Central memory CD8-positive, alpha-beta T cell (primary cell): ENCODE measurements at regions not wholly inside any gene's neighbourhood (a gene's known extent, or its start where the extent isn't known, plus 50 kb on each side); places are given as distances from the start of the nearest gene placed in this dataset.

Experiments
- ATAC-seq: fragments of 150-1000 bp; cut with Tn5 transposase; replicated peaks from 2 replicates; pipeline ENCODE4 v1.10.0; 2022; ENCODE audit warnings: mild to moderate bottlenecking, moderate FRiP score, moderate number of reproducible peaks; ENCODE audit not compliant: poor library complexity, severe bottlenecking; ENCODE audit errors: extremely low read depth
- DNase-seq, 2 donors: peaks; one replicate each; pipeline ENCODE4 v3.0.0; 2021; ENCODE audit warnings: low spot score in 2 of 2
- H3K27ac Mint-ChIP-seq: one replicate; pipeline ENCODE4 v1.8.0; 2022; ENCODE audit warnings: low read depth, mild to moderate bottlenecking, moderate library complexity, mixed read lengths
- H3K27me3 Mint-ChIP-seq: one replicate; pipeline ENCODE4 v1.8.0; 2022; ENCODE audit warnings: mixed read lengths
- H3K36me3 Mint-ChIP-seq: one replicate; pipeline ENCODE4 v1.8.0; 2022; ENCODE audit warnings: mild to moderate bottlenecking, moderate library complexity, mixed read lengths; ENCODE audit not compliant: insufficient read depth
- H3K4me1 Mint-ChIP-seq: one replicate; pipeline ENCODE4 v1.8.0; 2022; ENCODE audit warnings: mixed read lengths
- H3K4me3 Mint-ChIP-seq: one replicate; pipeline ENCODE4 v1.8.0; 2022; ENCODE audit warnings: mild to moderate bottlenecking, moderate library complexity, mixed read lengths
- H3K9me3 Mint-ChIP-seq: one replicate; pipeline ENCODE4 v1.8.0; 2022; ENCODE audit warnings: mixed read lengths

- H3K36me3 Mint-ChIP-seq: no peaks in the 10 kb centered on the region
- H3K4me3 Mint-ChIP-seq: no peak overlapping the region
- DNase-seq (no peak), ATAC-seq (no peak)
- no peaks in the 10 kb centered on the region for H3K4me1 Mint-ChIP-seq
- peaks cover 11% of the 10 kb centered on the region for H3K9me3 Mint-ChIP-seq
- H3K27me3 Mint-ChIP-seq: no peaks in the 10 kb centered on the region
- no peak overlapping the region for H3K27ac Mint-ChIP-seq
Measured at GRCh38 chr4:19093951-19094350, 1072.4 kb upstream of the LCORL start.

DNA sequence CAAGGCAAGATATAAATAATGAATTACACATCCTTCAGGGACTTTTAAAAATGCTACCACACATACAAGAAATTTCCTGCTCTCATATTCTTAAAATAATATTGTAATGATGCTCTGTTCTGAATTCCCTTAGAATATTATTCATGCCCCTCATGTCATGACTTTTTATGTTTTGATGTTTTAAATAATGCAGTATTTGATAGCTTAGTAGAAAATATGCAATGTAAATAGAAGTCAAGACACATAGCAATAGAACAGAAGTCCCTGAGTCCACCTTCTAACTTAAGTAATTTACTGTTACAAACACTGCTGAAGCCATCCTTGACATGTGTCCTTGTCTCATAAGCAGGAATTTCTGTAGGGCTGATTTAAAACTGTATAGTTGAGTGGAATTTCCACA lies 1071.2 kb upstream of the LCORL start:
- DNase-seq (no peak), ATAC-seq (no peak)
- no peak overlapping the region for H3K27ac Mint-ChIP-seq
- H3K27me3 Mint-ChIP-seq: no peaks in the 10 kb centered on the region
- no peaks in the 10 kb centered on the region for H3K36me3 Mint-ChIP-seq
- H3K4me3 Mint-ChIP-seq: no peak overlapping the region
- H3K9me3 Mint-ChIP-seq: peaks cover 11% of the 10 kb centered on the region
- no peaks in the 10 kb centered on the region for H3K4me1 Mint-ChIP-seq

DNA sequence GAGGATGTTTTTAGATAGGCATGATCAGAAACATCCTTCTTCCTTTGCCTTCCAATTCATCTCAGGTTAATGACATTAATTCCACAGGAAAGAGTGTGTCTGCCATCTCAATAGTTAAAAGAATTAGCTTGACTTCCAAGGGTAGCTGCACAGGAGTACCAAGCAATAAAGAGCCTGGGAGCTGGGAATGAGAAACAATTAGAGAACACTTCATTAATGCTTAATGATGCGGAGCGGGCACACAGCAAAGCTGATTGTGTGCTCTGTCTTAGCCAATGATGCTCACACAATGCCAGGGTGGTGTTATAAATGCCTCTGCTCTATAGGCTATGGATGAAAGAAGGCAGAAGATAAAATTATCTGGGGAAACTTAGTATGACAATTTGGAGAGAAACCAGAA lies 1052.5 kb upstream of the LCORL start:
- Mint-ChIP-seq H3K9me3 (peaks cover 22% of the 10 kb centered on the region), H3K36me3 (peaks cover 3% of the 10 kb centered on the region), H3K4me3 (no peak overlapping the region), H3K27ac (no peak overlapping the region), H3K27me3 (no peaks in the 10 kb centered on the region), H3K4me1 (no peaks in the 10 kb centered on the region)
- no peak for ATAC-seq
- DNase-seq: no peak

DNA sequence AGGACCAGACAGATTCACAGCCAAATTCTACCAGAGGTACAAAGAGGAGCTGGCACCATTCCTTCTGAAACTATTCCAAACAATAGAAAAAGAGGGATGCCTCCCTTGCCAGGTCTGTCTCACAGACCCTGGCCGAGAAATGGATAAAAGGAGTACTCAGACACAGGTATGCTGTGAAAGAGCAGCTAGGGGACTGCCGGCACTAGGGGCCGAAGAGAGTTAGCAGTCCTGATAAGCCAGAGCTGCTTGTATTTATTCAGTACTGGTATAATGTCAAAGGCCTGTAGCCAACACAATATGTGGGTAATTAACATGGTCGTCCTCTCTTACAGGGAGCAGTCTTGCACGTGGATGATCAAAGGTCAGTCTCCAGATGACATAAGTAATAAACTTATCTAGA lies 1042.1 kb upstream of the LCORL start:
- Mint-ChIP-seq H3K27me3 (no peaks in the 10 kb centered on the region), H3K36me3 (no peaks in the 10 kb centered on the region), H3K4me1 (no peaks in the 10 kb centered on the region), H3K4me3 (no peak overlapping the region), H3K9me3 (peaks cover 42% of the 10 kb centered on the region), H3K27ac (no peak overlapping the region)
- ATAC-seq: no peak
- DNase-seq: no peak

GRCh38 chr4:19054916-19055315 lies 1033.4 kb upstream of the LCORL start:
- Mint-ChIP-seq H3K9me3 (peaks cover 9% of the 10 kb centered on the region), H3K27me3 (no peaks in the 10 kb centered on the region), H3K27ac (no peak overlapping the region), H3K4me1 (no peaks in the 10 kb centered on the region), H3K4me3 (no peak overlapping the region), H3K36me3 (no peaks in the 10 kb centered on the region)
- ATAC-seq (no peak), DNase-seq (no peak)

GRCh38 chr4:19051831-19052230 lies 1030.3 kb upstream of the LCORL start:
- no peaks in the 10 kb centered on the region for H3K4me1 Mint-ChIP-seq
- H3K9me3 Mint-ChIP-seq: peaks cover 10% of the 10 kb centered on the region
- H3K27me3 Mint-ChIP-seq: no peaks in the 10 kb centered on the region
- H3K27ac Mint-ChIP-seq: no peak overlapping the region
- no peaks in the 10 kb centered on the region for H3K36me3 Mint-ChIP-seq
- no peak for ATAC-seq
- DNase-seq: no peak
- H3K4me3 Mint-ChIP-seq: no peak overlapping the region

DNA sequence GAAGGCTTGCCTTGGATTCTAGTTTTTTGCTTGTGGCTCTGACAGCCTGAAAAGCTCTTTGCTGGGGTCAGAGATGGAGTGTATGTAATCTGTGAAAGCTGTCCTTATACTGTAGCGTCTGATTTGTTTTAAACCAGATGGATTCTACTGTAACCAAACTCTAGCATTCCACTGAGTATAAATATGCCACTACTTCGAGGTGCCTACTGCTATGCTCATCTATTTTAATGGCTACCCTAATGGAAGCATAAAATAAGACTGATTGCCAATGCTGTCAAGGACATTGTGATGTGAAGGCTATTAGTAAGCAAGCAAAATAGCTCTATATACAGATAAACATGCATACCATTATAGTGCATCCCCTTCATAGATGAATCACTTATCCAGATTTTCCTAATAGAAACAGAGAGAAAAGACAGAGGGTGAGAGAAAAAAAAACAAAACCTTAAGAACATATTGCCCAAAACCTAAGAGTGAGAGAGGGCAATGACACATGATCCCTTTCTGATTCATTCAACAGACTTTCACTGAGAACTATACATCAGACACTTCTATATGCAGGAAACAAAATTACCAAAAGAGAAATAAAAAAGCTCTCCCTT lies 1025.8 kb upstream of the LCORL start:
- Mint-ChIP-seq H3K9me3 (peaks cover 25% of the 10 kb centered on the region), H3K27me3 (no peaks in the 10 kb centered on the region), H3K4me3 (no peak overlapping the region), H3K36me3 (no peaks in the 10 kb centered on the region), H3K27ac (no peak overlapping the region), H3K4me1 (no peaks in the 10 kb centered on the region)
- ATAC-seq: no peak
- DNase-seq: no peak

DNA sequence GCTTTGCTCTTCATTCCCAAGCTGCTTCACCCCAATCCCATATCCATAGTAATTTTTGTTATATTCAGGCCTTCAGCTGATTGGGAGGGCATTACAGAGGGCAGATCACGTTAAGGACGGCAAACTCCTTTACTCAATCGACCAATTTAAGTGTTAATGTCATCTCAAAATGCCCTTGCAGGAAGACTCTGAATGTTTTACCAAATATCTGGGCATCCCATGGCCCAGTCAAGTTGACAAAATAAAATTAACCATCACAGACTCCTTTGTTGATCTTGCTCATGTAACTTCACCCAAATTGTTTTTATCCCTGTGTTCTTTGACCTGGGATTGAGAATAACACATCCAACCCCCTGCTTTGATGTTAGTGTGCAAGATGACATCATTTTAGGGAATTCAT lies 1018.3 kb upstream of the LCORL start:
- H3K9me3 Mint-ChIP-seq: peaks cover 17% of the 10 kb centered on the region
- no peak for ATAC-seq
- H3K27me3 Mint-ChIP-seq: no peaks in the 10 kb centered on the region
- H3K27ac Mint-ChIP-seq: no peak overlapping the region
- no peak for DNase-seq
- no peaks in the 10 kb centered on the region for H3K4me1 Mint-ChIP-seq
- H3K36me3 Mint-ChIP-seq: no peaks in the 10 kb centered on the region
- H3K4me3 Mint-ChIP-seq: no peak overlapping the region

GRCh38 chr4:19038231-19038630 lies 1016.7 kb upstream of the LCORL start:
- peaks cover 11% of the 10 kb centered on the region for H3K9me3 Mint-ChIP-seq
- H3K4me3 Mint-ChIP-seq: no peak overlapping the region
- no peak overlapping the region for H3K27ac Mint-ChIP-seq
- no peaks in the 10 kb centered on the region for H3K4me1 Mint-ChIP-seq
- ATAC-seq: no peak
- H3K27me3 Mint-ChIP-seq: no peaks in the 10 kb centered on the region
- peaks cover 1% of the 10 kb centered on the region for H3K36me3 Mint-ChIP-seq
- DNase-seq: no peak

- no peak overlapping the region for H3K4me3 Mint-ChIP-seq
- H3K36me3 Mint-ChIP-seq: peaks cover 1% of the 10 kb centered on the region
- no peak overlapping the region for H3K27ac Mint-ChIP-seq
- H3K4me1 Mint-ChIP-seq: no peaks in the 10 kb centered on the region
- peaks cover 19% of the 10 kb centered on the region for H3K9me3 Mint-ChIP-seq
- DNase-seq (no peak), ATAC-seq (no peak)
- H3K27me3 Mint-ChIP-seq: no peaks in the 10 kb centered on the region
Measured at GRCh38 chr4:19033816-19034733, 1012.5 kb upstream of the LCORL start.

GRCh38 chr4:19030536-19030935 lies 1009.0 kb upstream of the LCORL start:
- Mint-ChIP-seq H3K4me1 (no peaks in the 10 kb centered on the region), H3K4me3 (no peak overlapping the region), H3K27ac (no peak overlapping the region), H3K36me3 (peaks cover 1% of the 10 kb centered on the region), H3K27me3 (no peaks in the 10 kb centered on the region), H3K9me3 (peaks cover 23% of the 10 kb centered on the region)
- DNase-seq (no peak), ATAC-seq (no peak)

DNA sequence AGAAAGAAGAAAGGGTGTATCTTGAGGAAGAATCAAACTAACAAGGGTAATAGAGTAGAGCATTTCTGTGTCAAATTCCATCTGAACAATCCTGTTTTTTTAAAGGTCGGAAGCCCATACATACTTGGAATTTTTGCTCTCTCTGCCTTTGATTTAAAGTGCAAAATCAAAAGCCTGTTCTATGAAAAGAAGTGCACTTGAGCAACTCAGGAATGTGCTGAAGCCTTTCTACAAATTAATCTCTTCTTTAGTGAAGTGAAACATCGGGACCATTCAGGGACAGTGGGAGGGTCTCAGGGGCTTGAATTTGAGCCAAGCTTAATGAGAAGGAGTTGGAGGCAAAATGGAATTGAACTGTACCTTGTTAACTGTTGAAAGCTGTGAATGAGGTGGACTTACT lies 1008.5 kb upstream of the LCORL start:
- no peak overlapping the region for H3K27ac Mint-ChIP-seq

DNA sequence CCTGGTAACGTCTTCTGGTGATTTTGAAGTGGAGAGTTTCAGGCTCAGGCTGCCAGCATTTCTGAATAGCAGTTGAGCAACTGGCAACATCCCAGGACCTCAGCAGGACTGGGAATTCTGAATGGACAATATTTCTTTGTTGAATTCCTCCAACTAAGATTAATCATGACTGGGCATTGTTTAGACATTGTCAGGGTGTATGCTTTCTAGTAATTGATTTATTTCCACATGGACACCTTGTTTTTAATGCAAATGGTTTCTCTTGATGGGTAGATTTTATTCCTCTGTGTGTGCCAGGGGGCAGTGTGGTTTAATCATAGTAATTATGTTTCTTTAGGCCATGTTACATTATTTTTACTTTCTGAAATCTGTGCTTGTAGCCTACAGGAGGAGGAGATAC lies 1004.7 kb upstream of the LCORL start:
- no peak for DNase-seq
- Mint-ChIP-seq H3K4me3 (no peak overlapping the region), H3K9me3 (peaks cover 18% of the 10 kb centered on the region), H3K36me3 (no peaks in the 10 kb centered on the region), H3K27me3 (no peaks in the 10 kb centered on the region), H3K4me1 (no peaks in the 10 kb centered on the region), H3K27ac (no peak overlapping the region)
- no peak for ATAC-seq

More for the DNA sequence above, 1008.5 kb upstream of the LCORL start:
- Mint-ChIP-seq H3K4me3 (no peak overlapping the region), H3K4me1 (no peaks in the 10 kb centered on the region), H3K27me3 (no peaks in the 10 kb centered on the region), H3K9me3 (peaks cover 25% of the 10 kb centered on the region), H3K36me3 (peaks cover 1% of the 10 kb centered on the region)
- ATAC-seq: no peak
- DNase-seq: no peak
